Upper lobe of left lung (tissue), 6 donors: ENCODE measurements at regions not wholly inside any gene's neighbourhood (a gene's known extent, or its start where the extent isn't known, plus 50 kb on each side); places are given as distances from the start of the nearest gene placed in this dataset.

Experiments used
- ATAC-seq, 2 donors: fragments of 200-7000 bp; cut with Tn5 transposase; one replicate each; pipeline ENCODE4 v1.9.1; 2022; ENCODE audit warnings: mild to moderate bottlenecking in 2 of 2, moderate library complexity in 2 of 2; ENCODE audit not compliant: low FRiP score in 2 of 2
- DNase-seq, 2 donors: peaks; one replicate each; pipeline ENCODE4 v3.0.0-alpha.2; 2019 to 2020
- H3K27ac ChIP-seq, 4 donors: fragments of 200-600 bp; sonication (generic); one replicate each; pipeline ENCODE4 v1.5.1; 2016 to 2019
- H3K27me3 ChIP-seq, 4 donors: fragments of 200-600 bp; sonication (generic); one replicate each; pipeline ENCODE4 v1.5.1; 2017 to 2019
- H3K36me3 ChIP-seq, 4 donors: fragments of 200-600 bp; sonication (generic); one replicate each; pipeline ENCODE4 v1.5.1; 2016 to 2019
- H3K4me1 ChIP-seq, 4 donors: fragments of 200-600 bp; sonication (generic); one replicate each; pipeline ENCODE4 v1.5.1; 2018 to 2019
- H3K4me3 ChIP-seq, 4 donors: fragments of 200-600 bp; sonication (generic); one replicate each; pipeline ENCODE4 v1.5.1; 2017 to 2019; ENCODE audit warnings: mild to moderate bottlenecking in 2 of 4, moderate library complexity in 1 of 4
- H3K9me3 ChIP-seq, 4 donors: fragments of 200-600 bp; sonication (generic); one replicate each; pipeline ENCODE4 v1.5.1; 2018 to 2019
- CTCF ChIP-seq, 6 experiments: fragments of 450-650 bp in 4 of 6; fragments of 200-600 bp in 2 of 6; sonication (generic) in 2 of 6; IDR thresholded peaks; one replicate each; pipeline ENCODE4 v1.5.1; 2016 to 2019; ENCODE audit warnings: antibody characterized with exemption in 6 of 6
- EP300 ChIP-seq, 4 donors: sonication (generic); formaldehyde crosslinking; IDR thresholded peaks; one replicate each; pipeline ENCODE4 v1.5.1; 2017; ENCODE audit warnings: antibody characterized with exemption in 4 of 4, control low read depth in 2 of 4
- POLR2A ChIP-seq, 4 donors: fragments of 450-650 bp; IDR thresholded peaks; one replicate each; pipeline ENCODE4 v1.5.1; 2016 to 2017; ENCODE audit warnings: antibody characterized with exemption in 4 of 4, mild to moderate bottlenecking in 2 of 4
- POLR2AphosphoS5 ChIP-seq, 2 donors: sonication (generic); formaldehyde crosslinking; IDR thresholded peaks; one replicate each; pipeline ENCODE4 v1.5.1; 2017; ENCODE audit warnings: antibody characterized with exemption in 2 of 2
- WGBS, 2 donors: methylation state at CpG; one replicate each; pipeline ENCODE4 v1.1.5; 2017 to 2018; 5-methylcytosine and 5-hydroxymethylcytosine counted together
- donor health status: DM: no; HTN: no; CAD: no; lungs with moderate emphysema.
- donor health status: DM: no; HTN: yes; CAD: no; lungs with severe emphysema.

- Histone ChIP-seq H3K4me3 (no peak overlapping the region), H3K27ac (no peak overlapping the region), H3K36me3 (no peaks in the 10 kb centered on the region), H3K4me1 (no peaks in the 10 kb centered on the region), H3K9me3 (no peaks in the 10 kb centered on the region), H3K27me3 (no peaks in the 10 kb centered on the region)
- ATAC-seq (no peak), DNase-seq (peak in 1 of 2 donors; percentile 51)
- TF ChIP-seq CTCF (IDR thresholded peaks at IDR 0.05) (no peak), POLR2AphosphoS5 (IDR thresholded peaks at IDR 0.05) (no peak), POLR2A (IDR thresholded peaks at IDR 0.05) (no peak), EP300 (IDR thresholded peaks at IDR 0.05) (no peak)
- 82 to 87% methylated on average over 9 to 11 of the region's 11 CpGs for WGBS, 2 donors
These were observed 74.9 kb downstream of the SOX1 start for GRCh38 chr13:112141643-112142400.

GRCh38 chr13:112142401-112142930 is 75.5 kb downstream of the SOX1 start:
- ATAC-seq, result no peak
- WGBS, 2 donors, result 87 to 92% methylated on average over 13 of the region's 13 CpGs
- Histone ChIP-seq H3K9me3 (no peaks in the 10 kb centered on the region), H3K4me1 (no peaks in the 10 kb centered on the region), H3K36me3 (no peaks in the 10 kb centered on the region), H3K4me3 (no peak overlapping the region), H3K27ac (no peak overlapping the region), H3K27me3 (no peaks in the 10 kb centered on the region)
- TF ChIP-seq CTCF (IDR thresholded peaks at IDR 0.05) (no peak), POLR2A (IDR thresholded peaks at IDR 0.05) (no peak), POLR2AphosphoS5 (IDR thresholded peaks at IDR 0.05) (no peak), EP300 (IDR thresholded peaks at IDR 0.05) (no peak)
- no peak for DNase-seq

- no peak for DNase-seq
- H3K27me3 ChIP-seq, result no peaks in the 10 kb centered on the region
- peak in 1 of 2 donors; percentile 24 for ATAC-seq
- 85 to 86% methylated on average over 12 to 15 of the region's 15 CpGs for WGBS, 2 donors
- no peak overlapping the region for H3K4me3 ChIP-seq
- H3K36me3 ChIP-seq, result no peaks in the 10 kb centered on the region
- H3K9me3 ChIP-seq, result no peaks in the 10 kb centered on the region
- no peak overlapping the region for H3K27ac ChIP-seq
- no peaks in the 10 kb centered on the region for H3K4me1 ChIP-seq
- no peak for TF ChIP-seq CTCF (IDR thresholded peaks at IDR 0.05)
- no peak for TF ChIP-seq EP300 (IDR thresholded peaks at IDR 0.05)
- TF ChIP-seq POLR2AphosphoS5 (IDR thresholded peaks at IDR 0.05), result no peak
- TF ChIP-seq POLR2A (IDR thresholded peaks at IDR 0.05), result no peak
These were observed 76.2 kb downstream of the SOX1 start for GRCh38 chr13:112143046-112143752.

- TF ChIP-seq CTCF (IDR thresholded peaks at IDR 0.05) (no peak), POLR2A (IDR thresholded peaks at IDR 0.05) (no peak), EP300 (IDR thresholded peaks at IDR 0.05) (no peak), POLR2AphosphoS5 (IDR thresholded peaks at IDR 0.05) (no peak)
- no peak overlapping the region for H3K27ac ChIP-seq
- no peaks in the 10 kb centered on the region for H3K36me3 ChIP-seq
- ATAC-seq, result peak; percentile 14 to 50
- H3K27me3 ChIP-seq, result no peaks in the 10 kb centered on the region
- H3K4me1 ChIP-seq, result no peaks in the 10 kb centered on the region
- no peak overlapping the region for H3K4me3 ChIP-seq
- no peak for DNase-seq
- H3K9me3 ChIP-seq, result no peaks in the 10 kb centered on the region
- 81 to 86% methylated on average over 10 to 16 of the region's 16 CpGs for WGBS, 2 donors
These were observed 77.0 kb downstream of the SOX1 start for GRCh38 chr13:112143753-112144615.
